Fibroblast of skin of abdomen (primary cell): ENCODE measurements at regions not wholly inside any gene's neighbourhood (a gene's known extent, or its start where the extent isn't known, plus 50 kb on each side); places are given as distances from the start of the nearest gene placed in this dataset.
"Not testable (repeated sequence)": the region's sequence is repeated elsewhere in the genome, so short reads cannot be mapped to it uniquely, and the experiment has no call there.

Experiments used
- DNase-seq: peaks from one replicate; pipeline ENCODE4 v3.0.0-alpha.2; 2013

GRCh38 chr18:1498216-1498615 lies 593.5 kb downstream of the ADCYAP1 start:
- DNase-seq = no peak

- DNase-seq = no peak
These were observed 594.6 kb downstream of the ADCYAP1 start for GRCh38 chr18:1499265-1499664.

- no peak for DNase-seq
These were observed 599.2 kb downstream of the ADCYAP1 start for GRCh38 chr18:1503847-1504246.

GRCh38 chr18:1505856-1506255 lies 601.2 kb downstream of the ADCYAP1 start:
- no peak for DNase-seq

GRCh38 chr18:1510542-1511179 lies 606.0 kb downstream of the ADCYAP1 start:
- DNase-seq = no peak

GRCh38 chr18:1511619-1512311 lies 607.1 kb downstream of the ADCYAP1 start:
- no peak for DNase-seq

GRCh38 chr18:1513519-1513918 lies 608.8 kb downstream of the ADCYAP1 start:
- no peak for DNase-seq

- DNase-seq = not testable (repeated sequence)
These were observed 617.0 kb downstream of the ADCYAP1 start for GRCh38 chr18:1521588-1522248.

- DNase-seq = no peak
These were observed 617.6 kb downstream of the ADCYAP1 start for GRCh38 chr18:1522249-1522615.

- peak; percentile 8 for DNase-seq
These were observed 622.3 kb downstream of the ADCYAP1 start for GRCh38 chr18:1526991-1527390.

GRCh38 chr18:1527805-1528204 lies 623.1 kb downstream of the ADCYAP1 start:
- no peak for DNase-seq

- no peak for DNase-seq
These were observed 623.8 kb downstream of the ADCYAP1 start for GRCh38 chr18:1528447-1528846.

- DNase-seq = no peak
These were observed 624.4 kb downstream of the ADCYAP1 start for GRCh38 chr18:1528964-1529509.

GRCh38 chr18:1530650-1531049 lies 626.0 kb downstream of the ADCYAP1 start:
- no peak for DNase-seq

GRCh38 chr18:1539276-1539675 lies 634.6 kb downstream of the ADCYAP1 start:
- DNase-seq = no peak

- DNase-seq = no peak
These were observed 636.8 kb downstream of the ADCYAP1 start for GRCh38 chr18:1541478-1541877.

- no peak for DNase-seq
These were observed 637.6 kb downstream of the ADCYAP1 start for GRCh38 chr18:1542230-1542774.

GRCh38 chr18:1544016-1544415 lies 639.3 kb downstream of the ADCYAP1 start:
- DNase-seq = no peak

GRCh38 chr18:1557711-1558110 lies 653.0 kb downstream of the ADCYAP1 start:
- not testable (repeated sequence) for DNase-seq

GRCh38 chr18:1559563-1559962 lies 654.9 kb downstream of the ADCYAP1 start:
- no peak for DNase-seq

GRCh38 chr18:1564793-1565192 lies 660.1 kb downstream of the ADCYAP1 start:
- no peak for DNase-seq

GRCh38 chr18:1571206-1571605 lies 666.5 kb downstream of the ADCYAP1 start:
- no peak for DNase-seq

GRCh38 chr18:1573732-1574131 lies 669.1 kb downstream of the ADCYAP1 start:
- no peak for DNase-seq
